GM19468 (cell line): ENCODE measurements at regions not wholly inside any gene's neighbourhood (a gene's known extent, or its start where the extent isn't known, plus 50 kb on each side); places are given as distances from the start of the nearest gene placed in this dataset.

ENCODE experiments used
- ATAC-seq: cut with Tn5 transposase; IDR thresholded peaks from one replicate; pipeline ENCODE4 v1.9.1; 2021; ENCODE audit warnings: mild to moderate bottlenecking, moderate library complexity, moderate number of reproducible peaks; ENCODE audit not compliant: unreplicated experiment; ENCODE audit errors: extremely low read depth

DNA sequence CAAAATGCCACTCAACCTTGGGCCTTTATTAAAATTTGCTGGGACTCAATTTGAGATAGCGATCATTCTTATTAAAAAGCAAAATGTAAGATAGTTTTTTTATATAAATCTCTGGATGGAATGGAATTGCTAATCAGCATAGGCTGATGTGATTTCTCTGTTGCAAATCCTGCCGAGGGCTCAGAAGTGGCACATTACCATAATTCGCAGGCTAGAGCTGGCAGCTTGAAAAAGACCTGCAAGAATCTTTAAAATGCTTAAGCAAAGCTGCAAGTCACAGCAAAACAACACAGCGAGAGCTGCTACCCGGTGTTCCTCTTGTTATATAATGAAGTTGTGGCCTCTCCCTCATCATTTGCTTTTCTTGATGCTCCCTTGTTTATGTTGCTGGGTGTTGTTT, 448.1 kb downstream of the GATA3 start:
- no peak for ATAC-seq

DNA sequence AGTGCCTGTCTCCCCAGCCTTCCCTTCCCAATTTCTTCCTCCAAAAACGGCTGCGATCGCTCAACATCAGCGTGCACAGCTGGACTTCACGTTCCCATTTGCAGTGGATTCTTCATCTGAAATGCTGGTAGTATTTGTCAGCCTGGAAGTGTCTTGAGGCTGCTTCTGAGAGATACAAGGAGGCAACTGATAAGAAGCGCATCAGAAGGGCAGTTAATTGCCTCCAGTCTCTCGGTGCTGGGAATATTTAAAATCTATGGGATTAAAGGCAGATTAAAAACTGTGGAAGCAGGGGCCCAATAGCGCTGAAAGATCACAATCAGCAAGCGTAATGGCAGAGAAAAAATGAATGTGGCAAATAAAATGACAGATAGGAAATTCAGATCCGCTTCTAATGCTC, 450.0 kb downstream of the GATA3 start:
- no peak for ATAC-seq

DNA sequence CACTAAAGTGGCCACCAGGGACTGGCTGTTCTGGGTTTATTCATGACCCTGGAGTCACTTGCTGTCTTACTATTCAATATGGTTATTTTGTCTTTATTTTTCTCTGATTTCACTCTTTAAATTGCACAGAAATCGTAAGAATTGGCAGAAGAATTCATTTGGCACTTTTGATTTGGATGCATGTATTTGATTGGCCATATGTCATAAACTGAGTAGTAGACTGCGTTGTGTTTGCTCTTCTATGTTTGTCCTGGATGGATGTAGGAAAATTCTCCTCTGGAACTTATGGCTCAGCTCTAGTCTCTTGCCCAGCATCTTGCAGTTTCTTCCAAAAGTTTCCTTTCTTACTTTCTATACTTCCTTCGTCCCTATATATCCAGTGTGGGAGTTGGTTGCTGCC, 452.7 kb downstream of the GATA3 start:
- ATAC-seq = no peak

GRCh38 chr10:8508882-8509281, 454.4 kb downstream of the GATA3 start:
- no peak for ATAC-seq

DNA sequence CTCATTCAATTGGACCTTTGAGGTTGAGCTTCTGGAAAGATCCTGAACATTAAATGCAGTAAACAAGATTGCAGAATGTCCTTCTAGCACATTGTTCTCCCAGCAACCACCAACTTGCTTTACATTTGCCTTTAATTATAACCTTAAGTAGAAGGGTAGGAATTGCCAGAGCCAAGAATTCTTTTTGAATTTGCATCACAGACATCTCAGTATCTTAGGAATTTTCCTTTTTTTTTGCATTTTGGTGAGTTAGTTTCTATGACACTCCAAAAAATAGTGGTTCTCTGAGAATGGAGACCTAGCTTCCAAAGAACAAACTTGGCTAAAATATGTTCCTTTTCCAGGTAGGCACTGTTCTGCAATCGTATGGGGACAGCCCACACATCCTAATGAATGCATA, 456.0 kb downstream of the GATA3 start:
- no peak for ATAC-seq

DNA sequence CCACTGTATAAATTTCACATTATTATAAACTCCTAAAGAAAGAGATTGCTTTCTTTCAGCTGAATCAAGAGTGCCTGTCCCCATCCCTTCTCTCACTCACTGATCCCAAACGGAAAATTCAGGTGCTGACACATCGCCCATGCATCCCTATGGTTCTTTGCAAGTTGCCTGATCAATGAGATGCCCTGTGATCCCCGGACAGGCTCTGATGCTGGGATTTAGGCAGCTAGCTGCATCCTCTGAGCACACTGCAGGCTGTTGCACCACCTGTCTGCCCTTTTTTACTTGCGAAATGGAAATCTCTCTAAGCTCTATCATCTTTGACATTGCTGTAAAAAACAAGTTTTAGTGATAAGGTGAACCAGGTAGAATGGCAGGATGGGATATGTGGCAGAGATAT, 456.5 kb downstream of the GATA3 start:
- no peak for ATAC-seq

GRCh38 chr10:8513155-8514147, 459.0 kb downstream of the GATA3 start:
- no peak for ATAC-seq

DNA sequence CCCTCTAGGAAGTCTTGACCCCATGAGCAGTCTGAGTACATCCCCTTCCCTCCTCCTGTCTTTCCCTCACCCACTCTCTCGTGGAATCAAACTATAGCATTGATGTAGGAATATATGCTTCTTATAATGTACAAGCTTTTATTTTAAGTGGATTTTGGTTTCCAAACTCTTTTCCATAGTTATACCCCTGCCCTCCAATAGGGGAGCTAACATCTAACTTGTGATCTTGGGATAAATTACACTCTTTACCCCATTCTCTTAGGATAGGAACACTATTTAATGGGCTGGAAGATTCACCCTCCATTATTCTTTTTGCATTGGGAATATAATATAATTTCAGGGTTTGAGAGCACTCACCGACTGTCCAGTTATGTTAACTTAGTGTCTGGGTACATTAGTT, 465.9 kb downstream of the GATA3 start:
- ATAC-seq = no peak

DNA sequence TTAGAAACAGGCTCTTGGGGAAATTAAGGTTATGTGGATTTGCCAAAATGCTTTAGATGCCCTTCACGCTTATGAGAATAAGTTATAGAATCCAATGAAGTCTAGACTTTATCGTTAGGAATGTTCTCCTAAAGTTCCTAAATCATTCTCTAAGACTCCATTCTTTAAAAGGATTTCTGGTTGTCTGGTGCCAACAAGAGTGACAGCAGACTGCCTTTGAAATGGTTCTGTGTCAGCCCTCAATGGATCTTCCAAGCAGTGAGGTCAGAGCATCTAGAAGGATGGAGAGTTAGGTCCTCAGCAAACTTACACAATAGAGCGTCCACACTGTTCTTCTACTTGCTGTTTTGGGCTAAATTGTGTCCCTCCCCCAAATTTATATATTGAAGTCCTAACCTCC, 473.3 kb downstream of the GATA3 start:
- no peak for ATAC-seq

DNA sequence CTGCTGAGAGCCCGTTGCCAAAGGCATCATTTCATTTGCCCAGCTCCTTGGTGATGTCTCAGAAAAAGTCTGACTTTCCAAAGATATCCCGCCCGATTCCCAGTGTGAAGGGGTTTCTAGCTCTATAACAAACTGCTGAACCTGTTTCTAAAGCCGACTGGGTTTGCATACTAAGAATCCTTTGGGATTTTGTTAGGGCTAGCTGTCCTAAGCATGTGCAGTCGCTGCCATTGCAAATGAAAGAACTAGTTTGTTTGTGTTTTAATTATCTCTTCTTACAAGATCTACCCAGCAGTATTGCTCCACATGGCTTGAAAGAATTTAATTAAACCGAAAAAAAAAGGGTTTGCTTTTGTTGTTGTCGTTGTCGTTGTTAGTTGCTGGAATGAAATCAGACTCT, 476.6 kb downstream of the GATA3 start:
- no peak for ATAC-seq

- no peak for ATAC-seq
These were observed 478.2 kb downstream of the GATA3 start for GRCh38 chr10:8532647-8533046.

- ATAC-seq = no peak
These were observed 479.0 kb downstream of the GATA3 start for GRCh38 chr10:8533462-8533861.

GRCh38 chr10:8534096-8534495, 479.6 kb downstream of the GATA3 start:
- ATAC-seq = no peak

- no peak for ATAC-seq
These were observed 480.4 kb downstream of the GATA3 start for GRCh38 chr10:8534891-8535290.

GRCh38 chr10:8539056-8539455, 484.6 kb downstream of the GATA3 start:
- ATAC-seq = no peak

GRCh38 chr10:8543361-8544056, 489.0 kb downstream of the GATA3 start:
- ATAC-seq = no peak

GRCh38 chr10:8544057-8544380, 489.5 kb downstream of the GATA3 start:
- ATAC-seq = no peak

- ATAC-seq = no peak
These were observed 490.0 kb downstream of the GATA3 start for GRCh38 chr10:8544500-8544899.

- no peak for ATAC-seq
These were observed 500.1 kb downstream of the GATA3 start for GRCh38 chr10:8554574-8554973.

GRCh38 chr10:8556321-8556720, 501.8 kb downstream of the GATA3 start:
- ATAC-seq = no peak

- ATAC-seq = no peak
These were observed 509.0 kb downstream of the GATA3 start for GRCh38 chr10:8563478-8563877.

DNA sequence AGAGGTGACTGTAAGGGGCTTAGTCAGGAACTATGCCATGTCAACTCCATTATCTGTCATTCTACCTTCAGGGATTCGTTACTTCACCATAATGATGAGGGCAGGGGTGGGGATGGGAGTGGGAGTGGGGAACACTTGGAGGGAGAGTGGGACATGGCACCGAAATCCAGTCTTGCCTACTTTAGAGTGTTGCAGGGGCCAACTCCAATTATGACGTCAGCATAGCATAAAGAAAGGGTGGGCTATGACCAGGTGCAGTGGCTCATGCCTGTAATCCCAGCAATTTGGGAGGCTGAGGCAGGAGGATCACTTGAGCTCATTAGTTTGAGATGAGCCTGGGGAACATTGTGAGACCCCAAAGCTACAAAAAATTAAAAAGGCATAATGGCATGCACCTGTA, 512.2 kb downstream of the GATA3 start:
- no peak for ATAC-seq
